ENCODE measurements at regions not wholly inside any gene's neighbourhood (a gene's known extent, or its start where the extent isn't known, plus 50 kb on each side); places are given as distances from the start of the nearest gene placed in this dataset.

DNA sequence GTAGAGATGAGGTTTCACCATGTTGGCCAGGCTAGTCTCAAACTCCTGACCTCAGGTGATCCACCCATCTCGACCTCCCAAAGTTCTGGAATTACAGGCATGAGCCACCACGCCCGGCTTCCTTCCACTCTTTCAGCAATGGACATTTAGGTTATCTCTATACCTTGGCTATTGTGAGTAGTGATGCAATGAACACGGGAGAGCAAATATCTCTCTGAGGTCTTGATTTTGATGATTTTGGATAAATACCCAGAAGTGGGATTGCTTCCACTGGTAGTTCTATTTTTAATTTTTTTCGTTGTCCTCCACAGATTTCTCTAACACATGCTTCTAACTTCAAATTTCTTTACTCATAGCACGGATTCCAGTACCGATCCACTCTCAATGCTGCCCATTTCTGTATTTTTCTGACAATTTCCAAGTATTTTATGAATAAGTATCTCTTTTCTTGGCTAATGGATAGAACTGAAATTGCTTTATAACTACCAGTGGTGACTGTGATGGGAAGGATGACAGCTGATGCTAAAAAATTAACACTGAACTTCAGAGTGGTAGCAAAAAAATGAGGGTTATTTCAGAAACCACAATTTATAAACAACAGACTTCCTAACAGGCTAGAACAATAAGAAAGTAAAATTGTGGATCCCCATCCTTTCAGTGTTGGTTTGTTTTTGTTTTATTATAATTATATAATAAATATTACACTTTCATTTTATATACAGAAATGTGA, 327.5 kb upstream of the RUNX1 start:
- Histone ChIP-seq H3K27me3 (ENCODE audit: control insufficient read depth, insufficient read depth) (no peaks in the 10 kb centered on the region), H3K4me1 (ENCODE audit: control insufficient read depth, insufficient read depth, low read length) (no peaks in the 10 kb centered on the region), H3K27ac (ENCODE audit: low read length) (no peak overlapping the region), H3K4me3 (ENCODE audit: low read length) (no peak overlapping the region), H3K9me3 (ENCODE audit: control insufficient read depth, low read length) (no peaks in the 10 kb centered on the region)
- intact Hi-C loops (cut with DNase I) = no loop called here
- DNase-seq (no peak), ATAC-seq (no peak)
- WGBS = 77% methylated on average over 7 of the region's 7 CpGs

GRCh38 chr21:35375115-35375514, 326.0 kb upstream of the RUNX1 start:
- ATAC-seq (no peak), DNase-seq (no peak)
- no peak overlapping the region for H3K4me3 ChIP-seq (ENCODE audit: low read length)
- WGBS = 94% methylated on average over 1 of the region's 1 CpG
- no peaks in the 10 kb centered on the region for H3K9me3 ChIP-seq (ENCODE audit: control insufficient read depth, low read length)
- H3K4me1 ChIP-seq (ENCODE audit: control insufficient read depth, insufficient read depth, low read length) = no peaks in the 10 kb centered on the region
- intact Hi-C loops (cut with DNase I) = no loop called here
- H3K27me3 ChIP-seq (ENCODE audit: control insufficient read depth, insufficient read depth) = no peaks in the 10 kb centered on the region
- no peak overlapping the region for H3K27ac ChIP-seq (ENCODE audit: low read length)

DNA sequence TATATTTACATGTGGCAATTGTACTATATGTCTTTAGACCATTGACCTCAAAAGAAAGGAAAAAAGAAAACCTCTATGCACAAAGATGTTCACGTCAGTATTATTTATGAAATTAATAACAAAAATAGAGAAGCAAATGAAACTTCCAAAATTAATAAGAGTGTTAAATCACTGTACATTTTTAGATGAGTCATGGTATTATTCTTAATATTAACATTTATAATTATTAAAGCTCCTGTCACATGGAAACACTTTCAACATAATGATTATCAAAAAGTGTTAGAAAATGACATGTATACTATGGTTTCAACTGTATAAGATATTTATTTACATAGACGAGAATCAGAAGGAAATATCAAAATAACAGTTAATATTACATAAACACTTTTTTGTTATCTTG, 324.9 kb upstream of the RUNX1 start:
- intact Hi-C loops (cut with DNase I) = no loop called here
- Histone ChIP-seq H3K9me3 (ENCODE audit: control insufficient read depth, low read length) (no peaks in the 10 kb centered on the region), H3K4me1 (ENCODE audit: control insufficient read depth, insufficient read depth, low read length) (no peaks in the 10 kb centered on the region), H3K27me3 (ENCODE audit: control insufficient read depth, insufficient read depth) (no peaks in the 10 kb centered on the region), H3K4me3 (ENCODE audit: low read length) (no peak overlapping the region), H3K27ac (ENCODE audit: low read length) (no peak overlapping the region)
- 82% methylated on average over 2 of the region's 2 CpGs for WGBS
- no peak for DNase-seq
- ATAC-seq = no peak

DNA sequence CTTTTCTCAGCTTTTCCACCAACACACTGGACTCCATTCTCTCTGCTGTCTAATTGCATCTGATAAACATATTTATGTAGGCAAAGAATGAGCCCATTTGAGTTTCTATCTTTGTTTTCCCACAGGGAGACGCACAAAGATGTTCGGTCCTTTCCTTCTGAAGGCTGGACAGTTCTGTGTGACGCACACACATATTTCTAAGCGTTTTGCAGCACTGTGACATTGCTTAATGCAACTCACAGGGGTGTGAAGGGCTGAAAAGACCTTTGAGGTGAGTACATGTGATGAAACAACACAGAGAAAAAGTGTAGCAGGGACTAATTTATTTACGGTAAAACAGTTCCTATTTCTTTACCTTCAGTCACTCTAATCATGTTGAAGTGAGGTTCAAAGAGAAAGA, 323.1 kb upstream of the RUNX1 start:
- H3K27ac ChIP-seq (ENCODE audit: low read length) = no peak overlapping the region
- DNase-seq = no peak
- 77% methylated on average over 5 of the region's 5 CpGs for WGBS
- H3K27me3 ChIP-seq (ENCODE audit: control insufficient read depth, insufficient read depth) = no peaks in the 10 kb centered on the region
- no peaks in the 10 kb centered on the region for H3K9me3 ChIP-seq (ENCODE audit: control insufficient read depth, low read length)
- no peak for ATAC-seq
- peaks cover 1% of the 10 kb centered on the region for H3K4me1 ChIP-seq (ENCODE audit: control insufficient read depth, insufficient read depth, low read length)
- no peak overlapping the region for H3K4me3 ChIP-seq (ENCODE audit: low read length)
- intact Hi-C loops (cut with DNase I) = no loop called here

GRCh38 chr21:35370671-35371070, 321.6 kb upstream of the RUNX1 start:
- DNase-seq (no peak), ATAC-seq (no peak)
- Histone ChIP-seq H3K9me3 (ENCODE audit: control insufficient read depth, low read length) (no peaks in the 10 kb centered on the region), H3K27ac (ENCODE audit: low read length) (no peak overlapping the region), H3K4me1 (ENCODE audit: control insufficient read depth, insufficient read depth, low read length) (peaks cover 1% of the 10 kb centered on the region), H3K27me3 (ENCODE audit: control insufficient read depth, insufficient read depth) (no peaks in the 10 kb centered on the region), H3K4me3 (ENCODE audit: low read length) (no peak overlapping the region)
- intact Hi-C loops (cut with DNase I) = no loop called here
- WGBS = 85% methylated on average over 4 of the region's 4 CpGs

- no peak overlapping the region for H3K27ac ChIP-seq (ENCODE audit: low read length)
- H3K9me3 ChIP-seq (ENCODE audit: control insufficient read depth, low read length) = no peaks in the 10 kb centered on the region
- ATAC-seq (no peak), DNase-seq (no peak)
- intact Hi-C loops (cut with DNase I) = no loop called here
- WGBS = 92% methylated on average over 3 of the region's 3 CpGs
- H3K4me1 ChIP-seq (ENCODE audit: control insufficient read depth, insufficient read depth, low read length) = peaks cover 1% of the 10 kb centered on the region
- no peaks in the 10 kb centered on the region for H3K27me3 ChIP-seq (ENCODE audit: control insufficient read depth, insufficient read depth)
- no peak overlapping the region for H3K4me3 ChIP-seq (ENCODE audit: low read length)
These were observed 321.0 kb upstream of the RUNX1 start for GRCh38 chr21:35370071-35370470.

DNA sequence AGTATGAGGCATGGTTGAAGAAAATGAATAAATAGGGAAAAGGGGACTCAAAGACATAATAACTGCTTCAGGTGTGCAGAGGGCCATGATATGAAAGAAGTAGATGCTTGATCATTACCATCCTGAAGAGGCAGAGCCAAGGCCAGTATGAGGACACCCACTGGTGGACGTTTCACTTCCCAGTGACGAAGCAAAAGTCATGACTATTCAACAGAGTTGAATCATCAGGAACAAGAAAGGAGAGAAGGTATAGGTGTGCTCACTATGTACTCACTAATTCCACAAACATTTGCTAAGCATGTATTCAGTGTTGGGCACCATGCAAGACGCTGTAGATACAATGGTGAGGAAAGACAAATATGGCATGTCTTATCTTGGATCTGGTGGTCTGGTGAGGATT, 319.2 kb upstream of the RUNX1 start:
- Histone ChIP-seq H3K4me1 (ENCODE audit: control insufficient read depth, insufficient read depth, low read length) (peaks cover 1% of the 10 kb centered on the region), H3K4me3 (ENCODE audit: low read length) (no peak overlapping the region), H3K27ac (ENCODE audit: low read length) (no peak overlapping the region), H3K27me3 (ENCODE audit: control insufficient read depth, insufficient read depth) (no peaks in the 10 kb centered on the region), H3K9me3 (ENCODE audit: control insufficient read depth, low read length) (no peaks in the 10 kb centered on the region)
- ATAC-seq (no peak), DNase-seq (no peak)
- intact Hi-C loops (cut with DNase I) = no loop called here
- 88% methylated on average over 3 of the region's 3 CpGs for WGBS

GRCh38 chr21:35367553-35367952, 318.5 kb upstream of the RUNX1 start:
- H3K27me3 ChIP-seq (ENCODE audit: control insufficient read depth, insufficient read depth) = no peaks in the 10 kb centered on the region
- intact Hi-C loops (cut with DNase I) = no loop called here
- no peaks in the 10 kb centered on the region for H3K9me3 ChIP-seq (ENCODE audit: control insufficient read depth, low read length)
- no peak overlapping the region for H3K4me3 ChIP-seq (ENCODE audit: low read length)
- no peak overlapping the region for H3K27ac ChIP-seq (ENCODE audit: low read length)
- DNase-seq (no peak), ATAC-seq (no peak)
- 79% methylated on average over 4 of the region's 4 CpGs for WGBS
- peaks cover 1% of the 10 kb centered on the region for H3K4me1 ChIP-seq (ENCODE audit: control insufficient read depth, insufficient read depth, low read length)

DNA sequence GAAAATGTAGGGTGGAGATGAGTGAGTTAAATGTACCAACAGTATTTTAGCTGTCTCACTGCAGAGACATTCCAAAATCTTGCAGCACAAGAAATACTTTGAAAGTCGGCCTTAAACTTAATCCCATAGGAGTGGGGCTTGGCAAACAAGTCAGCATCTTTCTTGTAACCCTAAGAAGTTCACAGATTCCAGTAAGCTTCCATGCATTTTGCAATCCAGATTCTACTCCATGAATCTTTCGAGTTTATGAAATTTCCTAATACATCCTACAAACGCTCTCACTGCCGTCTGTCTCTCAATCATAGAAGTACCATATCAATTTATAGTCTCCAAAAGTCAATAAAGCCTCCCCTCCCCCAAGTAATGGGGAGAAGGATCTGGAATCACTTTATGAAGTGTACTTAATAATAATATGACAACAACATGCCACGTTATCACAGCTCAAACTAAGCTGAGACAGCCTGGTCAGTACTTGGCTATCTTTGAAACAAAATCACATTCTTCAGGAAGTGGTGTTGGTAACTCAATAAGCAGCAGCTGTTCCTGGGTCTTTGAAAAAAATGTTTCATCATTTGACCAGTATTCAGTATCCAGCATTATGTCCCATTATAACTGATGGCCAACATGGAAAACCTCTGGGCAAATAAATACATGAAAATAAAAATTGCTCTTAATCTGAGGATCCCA, 317.4 kb upstream of the RUNX1 start:
- Histone ChIP-seq H3K4me1 (ENCODE audit: control insufficient read depth, insufficient read depth, low read length) (peaks cover 1% of the 10 kb centered on the region), H3K9me3 (ENCODE audit: control insufficient read depth, low read length) (no peaks in the 10 kb centered on the region), H3K27me3 (ENCODE audit: control insufficient read depth, insufficient read depth) (no peaks in the 10 kb centered on the region), H3K4me3 (ENCODE audit: low read length) (no peak overlapping the region), H3K27ac (ENCODE audit: low read length) (no peak overlapping the region)
- WGBS = 45% methylated on average over 5 of the region's 5 CpGs
- intact Hi-C loops (cut with DNase I) = no loop called here
- ATAC-seq (peak; percentile 86 to 88), DNase-seq (peak in 2 of 3 donors; percentile 17 to 39)

- H3K9me3 ChIP-seq (ENCODE audit: control insufficient read depth, low read length) = no peaks in the 10 kb centered on the region
- WGBS = 91% methylated on average over 6 of the region's 6 CpGs
- intact Hi-C loops (cut with DNase I) = no loop called here
- no peak overlapping the region for H3K4me3 ChIP-seq (ENCODE audit: low read length)
- ATAC-seq (no peak), DNase-seq (no peak)
- H3K27ac ChIP-seq (ENCODE audit: low read length) = no peak overlapping the region
- no peaks in the 10 kb centered on the region for H3K27me3 ChIP-seq (ENCODE audit: control insufficient read depth, insufficient read depth)
- H3K4me1 ChIP-seq (ENCODE audit: control insufficient read depth, insufficient read depth, low read length) = peaks cover 1% of the 10 kb centered on the region
These were observed 314.4 kb upstream of the RUNX1 start for GRCh38 chr21:35363458-35363857.

DNA sequence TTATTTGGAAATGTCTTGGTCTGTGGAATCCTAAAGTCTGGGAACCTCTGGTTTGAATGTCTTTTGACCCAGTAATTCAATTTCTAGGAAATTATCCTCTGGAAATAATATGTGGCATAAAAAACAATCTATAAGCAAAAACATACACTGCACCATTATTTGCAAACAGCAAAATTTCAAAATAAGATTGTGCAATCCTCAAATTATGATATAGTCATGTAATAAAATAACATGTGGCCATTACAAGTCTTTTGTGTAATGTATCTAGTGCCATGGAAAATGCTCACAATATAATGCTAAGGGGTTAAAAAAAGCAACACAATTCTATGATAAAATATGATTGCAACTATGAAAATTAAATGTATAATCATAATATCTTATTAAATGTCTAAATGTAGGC, 312.9 kb upstream of the RUNX1 start:
- no peaks in the 10 kb centered on the region for H3K9me3 ChIP-seq (ENCODE audit: control insufficient read depth, low read length)
- ATAC-seq (no peak), DNase-seq (no peak)
- no peak overlapping the region for H3K4me3 ChIP-seq (ENCODE audit: low read length)
- no peaks in the 10 kb centered on the region for H3K27me3 ChIP-seq (ENCODE audit: control insufficient read depth, insufficient read depth)
- H3K4me1 ChIP-seq (ENCODE audit: control insufficient read depth, insufficient read depth, low read length) = no peaks in the 10 kb centered on the region
- intact Hi-C loops (cut with DNase I) = no loop called here
- no peak overlapping the region for H3K27ac ChIP-seq (ENCODE audit: low read length)
